Left colon (tissue), 2 donors: ENCODE measurements at regions not wholly inside any gene's neighbourhood (a gene's known extent, or its start where the extent isn't known, plus 50 kb on each side); places are given as distances from the start of the nearest gene placed in this dataset.

Source experiments
- ATAC-seq: fragments of 200-7000 bp; cut with Tn5 transposase; one replicate; pipeline ENCODE4 v1.9.1; 2020; ENCODE audit warnings: mild to moderate bottlenecking, moderate library complexity
- DNase-seq, 2 donors: peaks; one replicate each; pipeline ENCODE4 v3.0.0-alpha.2; 2020
- intact Hi-C, 2 donors: fragments of 100-400 bp; cut with DNase I in 1 of 2; cut with micrococcal nuclease in 1 of 2; formaldehyde crosslinking; loops; one replicate each; pipeline versions ENCODE4 v1.11.2 to v1.14.0; 2022; cut with DNase I, micrococcal nuclease
- donor health status: DM: no; HTN: no; CAD: no.
- donor health status: DM: yes; HTN: yes; CAD: no.

DNA sequence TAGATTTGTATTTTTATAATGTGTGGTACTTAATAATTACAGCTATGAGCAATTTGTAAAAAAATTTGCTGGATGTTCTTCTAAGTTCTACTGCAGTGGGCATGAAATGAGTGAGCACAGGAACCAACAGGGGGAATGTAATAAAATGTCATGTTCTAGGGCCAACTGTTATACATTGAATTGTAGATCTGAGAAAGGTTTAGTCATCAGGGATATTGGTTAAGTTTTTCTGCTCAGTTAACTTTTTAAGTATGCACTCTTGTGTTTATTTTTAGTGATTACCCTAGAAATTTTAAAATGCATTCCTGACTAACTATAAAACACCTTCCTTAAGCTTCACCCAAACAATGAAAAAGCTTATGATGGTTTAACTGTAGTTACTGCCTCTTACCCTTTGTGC lies 101.8 kb downstream of the CAND1 start:
- ATAC-seq, result no peak
- DNase-seq, result no peak
- intact Hi-C loops, result no loop called here

DNA sequence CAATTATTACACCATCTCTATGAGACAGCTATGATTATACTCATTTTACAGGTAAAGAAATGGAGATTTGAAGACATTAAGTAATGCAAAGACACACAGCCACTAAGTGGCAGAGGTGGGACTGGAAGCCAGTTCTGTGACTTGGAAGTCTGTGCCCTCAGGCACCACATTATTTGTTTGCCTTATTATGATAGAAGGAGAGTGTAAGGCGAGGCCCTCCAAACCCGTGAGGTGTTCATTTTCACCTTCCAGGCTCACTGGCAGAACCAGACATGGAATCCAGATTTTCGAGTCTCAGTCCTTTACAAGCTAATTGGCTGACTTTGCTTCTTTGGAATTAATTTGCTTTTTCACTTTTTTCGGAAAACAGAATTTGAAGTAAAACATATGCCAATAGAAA lies 107.9 kb downstream of the CAND1 start:
- ATAC-seq, result no peak
- DNase-seq, result no peak
- intact Hi-C loops, result no loop called here

DNA sequence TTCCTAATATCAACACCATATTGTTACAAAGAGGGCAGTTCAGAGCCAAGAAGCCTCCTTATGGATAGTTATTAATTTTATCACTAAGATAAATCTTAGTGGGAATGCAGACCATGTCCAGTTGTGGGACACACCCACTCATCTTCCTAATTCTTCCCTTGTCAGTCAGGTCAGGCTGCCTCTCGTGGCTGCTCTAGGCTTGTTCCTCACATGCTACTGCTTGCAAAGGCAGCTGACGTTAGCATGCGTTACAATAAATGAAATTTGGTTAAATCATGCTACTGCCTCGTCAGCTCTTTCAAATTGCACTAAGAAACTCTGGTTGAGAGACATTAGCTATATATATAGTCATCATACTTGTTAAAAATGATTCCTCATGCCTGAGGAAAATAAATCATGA lies 108.4 kb downstream of the CAND1 start:
- ATAC-seq (no peak), DNase-seq (no peak)
- intact Hi-C loops, result no loop called here

DNA sequence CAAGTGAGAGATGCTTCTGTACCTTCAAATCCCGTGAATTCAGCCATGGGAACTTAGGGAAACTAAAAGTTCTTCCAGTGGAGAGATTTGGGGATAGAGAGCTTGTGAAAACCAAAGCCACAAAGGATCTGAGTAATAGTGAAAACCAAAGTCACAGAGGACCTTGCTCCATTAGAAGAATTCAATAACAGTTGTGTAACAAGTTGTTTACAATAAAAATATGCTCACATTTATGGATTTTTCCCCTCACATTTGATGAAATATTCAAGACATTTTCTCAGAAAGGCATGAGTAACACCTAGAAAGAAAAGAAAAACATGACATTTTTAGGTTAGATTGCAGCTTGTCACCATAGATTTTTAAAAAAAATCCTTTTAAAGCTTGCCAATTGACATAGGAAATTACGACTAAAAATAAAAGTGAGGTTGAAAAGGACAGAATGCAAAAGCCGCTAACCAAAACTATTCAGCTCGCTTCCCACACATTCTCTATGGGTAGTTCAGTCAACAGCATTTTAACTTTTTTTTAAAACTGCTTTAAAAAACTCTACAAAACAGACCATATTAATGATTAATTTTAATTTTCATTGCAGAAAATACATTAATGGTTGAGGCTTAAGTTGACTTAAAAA lies 113.2 kb downstream of the CAND1 start:
- DNase-seq (no peak), ATAC-seq (no peak)
- intact Hi-C loops, result no loop called here

DNA sequence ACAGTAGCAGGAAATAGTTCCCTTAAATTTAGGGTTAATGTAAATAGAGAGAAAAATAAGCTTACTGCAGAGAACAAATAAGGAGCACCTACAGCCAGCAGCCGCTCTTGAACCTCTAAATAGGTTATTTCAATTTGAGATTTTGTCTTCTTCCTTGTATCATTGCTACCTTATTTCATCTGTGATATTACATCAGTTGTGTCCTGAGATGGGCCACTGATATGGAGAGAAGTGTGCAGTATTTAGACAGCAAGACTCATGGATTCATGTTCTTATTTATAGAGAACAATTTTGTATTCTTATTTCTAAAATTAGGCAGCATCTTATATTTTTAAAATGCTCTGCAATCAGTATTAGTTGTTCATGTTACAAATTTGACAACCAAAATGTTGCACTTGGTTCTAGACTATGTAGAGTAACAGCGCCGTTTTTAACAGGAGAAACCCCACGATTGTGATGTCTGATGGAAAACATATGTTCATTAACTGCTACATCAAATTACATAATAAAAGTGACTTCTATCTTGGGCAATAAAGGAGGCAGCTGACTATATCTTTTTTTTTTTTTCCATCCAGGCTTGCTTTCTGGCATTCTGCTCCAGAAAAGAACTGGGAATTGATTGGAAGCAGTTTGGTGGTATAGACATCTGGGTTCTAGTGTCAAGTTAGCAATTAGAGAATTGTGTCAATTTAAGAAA lies 117.9 kb downstream of the CAND1 start:
- no peak for ATAC-seq
- intact Hi-C loops, result no loop called here
- DNase-seq, result no peak

DNA sequence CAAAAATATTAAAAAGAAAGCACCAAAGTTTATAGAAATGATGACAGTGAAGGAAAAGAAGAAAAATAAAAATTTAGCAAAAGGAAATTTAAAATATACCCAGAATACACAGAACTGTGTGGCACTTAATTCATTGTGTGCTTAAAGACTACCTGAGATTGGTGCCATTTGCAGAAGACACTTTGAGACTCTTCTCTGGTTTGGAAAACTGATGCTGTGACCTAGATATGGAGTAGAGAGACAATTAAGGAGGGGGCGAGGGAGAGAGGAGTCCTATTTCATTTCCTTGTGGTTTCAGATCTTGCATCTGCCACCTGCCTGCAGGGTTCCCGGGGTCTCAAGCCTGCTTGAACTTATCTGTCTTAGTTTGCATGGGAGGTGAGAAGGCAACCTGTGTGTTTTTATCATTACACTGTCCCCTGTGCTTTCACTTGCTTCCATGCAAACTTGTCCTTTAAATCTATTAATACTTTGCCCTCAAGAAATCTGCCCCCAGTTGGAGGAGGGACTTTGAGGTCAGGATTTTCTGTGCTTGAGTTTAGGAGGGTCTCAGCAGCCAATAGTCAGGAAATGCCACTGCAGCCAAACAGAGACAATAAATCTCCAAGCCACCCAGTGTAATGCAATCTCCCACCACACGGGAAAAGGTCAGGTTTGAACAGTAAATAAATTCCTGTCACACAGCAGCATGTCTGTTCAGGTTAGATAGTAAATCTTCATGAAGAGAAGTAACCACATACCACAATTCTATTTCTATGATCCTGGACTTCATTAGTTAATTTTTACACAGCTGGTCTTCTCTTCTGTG lies 119.4 kb downstream of the CAND1 start:
- DNase-seq, result no peak
- intact Hi-C loops, result no loop called here
- ATAC-seq, result no peak

DNA sequence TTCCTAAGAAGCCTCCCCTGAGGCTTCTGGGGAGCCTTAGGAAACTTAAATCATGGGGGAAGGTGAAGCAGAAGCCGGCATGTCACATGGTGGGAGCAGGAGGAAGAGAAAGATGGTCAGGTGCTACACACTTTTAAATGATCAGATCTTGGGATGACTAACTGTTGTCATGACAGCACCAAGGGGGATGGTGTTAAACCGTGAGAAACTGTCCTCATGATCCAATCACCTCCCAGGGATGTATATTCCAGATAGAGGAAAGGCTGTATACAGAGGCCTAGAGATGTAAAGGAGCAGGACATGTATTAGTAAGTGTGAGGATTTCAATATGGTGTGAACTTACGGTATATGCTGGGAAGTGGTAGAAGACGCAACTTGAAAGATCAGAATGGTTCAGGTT lies 121.1 kb downstream of the CAND1 start:
- intact Hi-C loops, result no loop called here
- DNase-seq (no peak), ATAC-seq (no peak)

DNA sequence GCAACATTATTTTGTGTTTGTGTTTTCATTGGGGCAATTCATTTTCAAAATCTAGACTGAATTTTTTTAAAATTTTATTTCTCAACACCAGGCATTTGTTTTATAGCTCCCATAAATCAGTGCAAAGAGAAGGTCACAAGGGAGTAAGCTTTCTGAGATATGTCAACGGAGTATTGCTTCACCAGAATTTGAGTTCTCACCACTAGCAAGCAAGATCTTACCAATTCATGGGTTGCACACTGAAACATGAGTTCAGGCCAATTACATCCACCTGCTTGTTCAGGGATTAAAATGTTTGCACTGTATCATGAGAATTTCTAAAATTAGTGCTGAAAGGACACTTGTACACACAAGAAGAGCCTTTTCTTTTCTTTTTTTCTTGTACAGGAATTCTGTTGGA lies 121.9 kb downstream of the CAND1 start:
- ATAC-seq, result no peak
- intact Hi-C loops, result no loop called here
- DNase-seq, result no peak

DNA sequence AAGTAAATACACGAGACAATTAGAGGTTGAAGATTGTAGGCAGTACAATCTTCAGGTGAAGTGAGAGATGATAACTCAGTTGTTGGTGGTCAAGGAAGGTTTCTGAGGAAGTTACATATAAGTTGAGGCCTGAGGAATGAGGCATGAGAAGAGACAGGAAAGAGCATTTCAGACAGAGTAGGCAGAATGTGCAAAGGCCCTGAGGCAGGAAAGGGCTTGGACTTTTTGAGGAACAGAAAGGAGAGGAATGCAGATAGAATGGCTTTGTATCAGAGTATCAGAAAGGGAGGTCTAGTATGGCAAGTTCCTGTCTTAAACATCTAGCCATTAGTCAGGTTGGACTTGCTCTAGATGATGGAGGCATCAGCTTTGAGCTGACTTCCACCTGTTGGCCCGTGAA lies 122.5 kb downstream of the CAND1 start:
- intact Hi-C loops, result no loop called here
- ATAC-seq (no peak), DNase-seq (no peak)

DNA sequence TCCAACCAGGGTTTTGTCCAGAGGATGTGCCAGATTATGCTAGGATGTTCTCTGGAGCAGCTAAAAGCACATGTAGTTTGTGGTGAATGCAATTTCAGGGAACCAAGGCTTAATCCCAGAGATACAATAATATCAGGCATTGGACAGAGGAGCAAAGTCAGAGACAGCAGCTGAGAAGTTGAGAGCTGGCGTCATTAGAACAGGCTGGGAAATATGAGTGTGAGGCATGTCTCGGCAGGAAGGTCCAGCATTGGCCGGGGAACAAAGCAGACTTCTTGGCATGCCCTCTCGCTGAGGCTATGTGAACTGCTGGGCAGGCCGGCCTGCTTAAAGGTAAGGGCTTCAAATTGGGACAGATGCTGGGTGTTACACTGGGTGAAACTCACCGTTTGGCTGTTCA lies 125.4 kb downstream of the CAND1 start:
- intact Hi-C loops, result no loop called here
- ATAC-seq (no peak), DNase-seq (no peak)

DNA sequence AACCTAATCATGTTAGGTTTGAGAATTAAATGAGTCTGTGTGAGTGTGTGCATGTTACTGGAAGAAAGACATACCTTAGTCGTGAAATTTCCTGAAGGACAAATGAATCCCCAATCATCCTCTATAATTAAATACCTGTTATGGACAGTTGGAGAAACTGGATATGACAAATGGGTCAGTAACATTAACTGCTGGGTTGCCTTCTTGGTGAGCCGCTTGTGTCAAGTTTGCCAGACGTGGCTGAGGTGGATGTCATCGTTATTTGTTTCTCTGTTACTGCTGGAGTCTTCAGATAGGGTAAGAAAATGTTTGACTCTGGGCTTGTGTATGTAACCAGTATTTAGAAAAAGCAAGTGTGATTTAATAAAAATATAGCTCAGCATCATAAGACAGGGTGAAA lies 131.6 kb downstream of the CAND1 start:
- ATAC-seq (no peak), DNase-seq (no peak)
- intact Hi-C loops, result no loop called here

DNA sequence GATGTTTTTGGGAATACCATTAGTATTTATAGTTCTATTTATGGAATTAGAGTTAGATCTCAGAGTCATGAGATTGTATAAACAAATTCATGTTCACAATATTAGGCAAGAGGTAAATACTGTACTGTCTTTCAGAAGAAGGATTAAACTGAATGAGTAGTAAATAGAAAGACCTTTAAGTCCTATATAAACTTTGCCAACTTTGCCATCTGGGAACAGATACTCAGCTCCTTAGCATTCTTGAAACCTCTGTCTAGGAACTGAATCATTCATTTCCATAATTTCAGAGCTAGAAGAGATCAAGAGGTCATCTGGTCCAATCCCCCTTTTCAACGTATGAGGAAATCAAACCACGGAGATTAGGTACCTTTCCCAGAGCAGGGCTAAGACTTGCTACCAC lies 141.1 kb downstream of the CAND1 start:
- intact Hi-C loops, result no loop called here
- DNase-seq, result no peak
- ATAC-seq, result peak; percentile 8

DNA sequence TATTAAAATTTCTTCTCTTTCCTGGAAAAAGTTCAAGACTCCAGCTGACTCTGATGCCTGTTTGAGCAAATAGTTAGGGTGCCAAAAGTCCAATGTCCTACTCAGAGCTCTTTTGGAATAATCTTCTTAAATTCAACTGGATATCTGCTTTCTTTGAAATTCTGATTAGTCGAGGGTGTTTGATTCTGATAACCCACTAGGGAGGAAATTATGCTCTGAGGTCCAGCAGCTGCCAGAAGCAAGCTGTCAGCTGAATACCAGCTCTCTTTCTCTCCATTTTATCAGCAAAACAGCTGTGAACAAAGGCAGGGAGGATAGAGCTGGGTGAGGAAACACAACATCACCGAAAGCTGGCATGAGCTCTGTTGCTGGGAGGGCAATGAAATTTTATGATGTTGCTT lies 141.5 kb downstream of the CAND1 start:
- DNase-seq (peak in 1 of 2 donors; percentile 38), ATAC-seq (peak; percentile 88)
- intact Hi-C loops, result no loop called here

DNA sequence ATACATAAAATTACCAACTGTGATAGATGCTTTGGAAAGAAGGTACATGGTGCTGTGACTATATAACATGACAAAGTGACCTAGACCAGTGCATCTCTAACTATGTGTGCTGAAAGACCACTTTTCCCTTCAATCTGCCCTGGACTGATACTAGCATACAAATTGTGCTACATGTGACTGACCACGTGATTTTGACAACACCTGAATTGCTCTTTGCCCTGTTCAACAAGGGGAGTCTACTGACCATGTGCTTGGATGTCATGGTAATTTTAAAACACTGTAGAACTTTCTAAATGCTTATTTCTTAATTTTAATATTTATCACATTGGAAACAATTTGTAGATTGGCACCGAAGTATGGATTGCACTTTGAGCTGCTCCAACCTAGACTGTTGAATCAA lies 142.4 kb downstream of the CAND1 start:
- ATAC-seq (peak; percentile 63), DNase-seq (no peak)
- intact Hi-C loops, result no loop called here

DNA sequence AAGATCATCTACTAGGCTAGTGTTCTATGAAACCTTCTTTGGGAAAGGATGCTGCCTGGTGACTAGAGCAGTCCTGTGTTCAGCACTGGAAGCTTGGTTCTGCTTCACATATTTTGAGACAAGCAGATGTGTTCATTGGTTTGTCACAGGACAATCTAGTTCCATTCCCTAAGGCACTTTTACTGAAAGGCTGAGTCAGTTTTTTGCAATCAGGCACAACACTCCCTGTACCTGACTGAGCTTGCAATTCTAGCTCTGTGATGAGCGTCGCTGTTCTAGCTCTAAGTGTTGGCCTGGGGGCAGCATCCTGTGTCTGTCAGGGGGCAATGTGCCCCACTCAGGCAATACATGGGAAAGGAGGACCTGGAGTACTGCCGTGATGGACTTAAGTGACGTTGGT lies 144.4 kb downstream of the CAND1 start:
- intact Hi-C loops, result no loop called here
- no peak for DNase-seq
- ATAC-seq, result no peak

DNA sequence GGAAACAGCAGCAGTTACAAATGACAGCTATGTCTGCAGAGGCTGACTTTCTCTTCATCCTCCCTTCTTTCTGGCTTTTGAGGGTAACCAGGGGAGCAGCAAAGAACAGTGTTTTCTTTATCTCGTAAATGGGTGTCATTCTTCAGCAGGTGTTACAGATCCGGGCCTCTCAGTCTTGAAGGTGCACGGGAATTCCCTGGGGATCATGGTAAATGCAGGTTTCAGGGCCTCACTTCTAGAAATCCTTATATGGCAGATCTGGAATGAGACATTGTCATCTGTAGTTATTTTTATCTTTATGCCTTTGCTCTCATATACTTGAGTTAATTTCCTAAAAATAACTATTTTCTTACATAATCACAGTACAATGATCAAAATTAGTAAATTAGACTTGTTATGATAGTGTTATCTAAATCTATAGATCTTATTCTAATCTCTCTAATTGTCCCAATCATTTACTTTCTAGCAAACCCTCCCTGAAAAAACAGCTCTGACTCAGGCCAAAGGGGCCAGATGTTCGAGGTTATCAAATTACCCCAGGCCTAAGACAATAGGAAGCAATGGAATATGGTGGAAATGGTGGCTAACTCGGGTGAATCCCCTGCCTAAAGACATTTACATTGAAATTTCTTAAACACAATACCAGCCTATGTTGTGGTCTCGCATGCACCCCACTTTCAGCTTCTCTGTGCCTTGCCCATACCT lies 145.0 kb downstream of the CAND1 start:
- ATAC-seq, result no peak
- no peak for DNase-seq
- intact Hi-C loops, result no loop called here

DNA sequence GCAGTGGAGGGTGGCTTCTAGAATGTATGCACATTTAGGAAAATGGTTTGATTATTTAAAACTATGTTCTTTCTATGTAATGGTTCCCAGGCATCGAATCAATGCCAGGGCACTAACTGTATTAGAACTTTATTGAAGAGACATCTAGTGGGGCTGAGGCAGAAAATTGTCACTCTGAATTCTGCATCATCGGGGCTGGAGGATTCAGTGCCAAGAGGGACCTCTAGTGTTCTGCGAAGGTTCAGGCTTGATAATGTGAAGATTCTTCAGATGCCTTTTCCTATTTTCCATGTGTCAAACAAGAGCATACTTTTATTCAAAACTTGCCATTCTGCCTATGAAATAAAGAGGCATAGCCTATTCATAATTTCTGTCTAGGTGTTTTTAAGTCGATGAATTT lies 146.3 kb downstream of the CAND1 start:
- ATAC-seq (no peak), DNase-seq (no peak)
- intact Hi-C loops, result no loop called here

DNA sequence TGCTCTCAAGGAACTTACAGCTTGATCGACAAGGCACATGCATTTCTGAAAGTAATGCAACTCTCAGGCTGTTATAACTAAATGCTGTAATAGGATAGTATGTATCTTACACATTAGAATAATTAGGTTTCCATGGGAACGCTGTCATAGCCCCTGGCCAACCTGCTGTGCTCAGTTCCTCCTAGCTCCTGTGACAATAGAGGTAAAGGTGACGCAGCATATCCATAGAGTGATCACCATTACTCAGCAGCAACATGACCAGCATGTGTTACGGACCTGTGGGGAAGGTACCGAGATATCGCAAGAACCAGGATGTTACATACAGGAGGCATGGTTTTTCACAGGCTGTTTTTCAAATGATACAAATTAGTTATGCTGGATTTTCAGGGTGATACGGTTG lies 150.7 kb downstream of the CAND1 start:
- DNase-seq, result no peak
- no peak for ATAC-seq
- intact Hi-C loops, result no loop called here

DNA sequence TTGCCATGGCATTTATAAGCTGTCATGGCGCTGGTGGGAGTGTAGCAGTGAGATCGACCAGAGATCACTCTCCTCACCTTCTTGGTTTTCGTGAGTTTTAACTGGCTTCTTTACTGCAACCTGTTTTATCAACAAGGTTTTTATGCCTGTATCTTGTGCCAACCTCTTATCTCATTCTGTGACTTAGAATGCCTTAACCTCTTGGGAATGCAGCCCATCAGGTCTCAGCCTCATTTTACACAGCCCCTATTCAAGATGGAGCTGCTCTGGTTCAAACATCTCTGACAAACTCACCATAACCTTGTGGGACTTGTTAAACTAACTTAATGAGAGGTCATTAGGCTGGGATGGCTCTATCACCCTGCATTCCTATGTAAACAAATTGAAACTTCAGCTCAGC lies 151.3 kb downstream of the CAND1 start:
- no peak for ATAC-seq
- intact Hi-C loops, result no loop called here
- no peak for DNase-seq

DNA sequence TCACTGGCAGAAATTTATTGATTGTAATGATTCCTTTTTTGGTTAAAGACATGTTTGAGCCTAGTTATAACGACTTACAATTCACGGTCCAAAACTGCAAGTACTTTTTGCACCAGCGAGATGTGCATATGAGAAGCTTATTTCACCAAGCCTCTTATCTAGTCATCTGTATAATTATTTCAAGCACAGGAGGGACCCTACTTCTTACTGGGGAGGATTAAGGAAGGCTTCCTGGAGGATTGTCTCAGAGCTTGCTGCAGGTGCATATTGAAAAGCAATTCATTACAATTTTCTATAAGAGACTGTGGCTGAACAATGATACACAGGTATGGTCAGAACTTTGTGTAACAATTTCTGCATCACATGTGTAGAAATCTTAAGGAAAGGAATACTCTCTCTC lies 152.9 kb downstream of the CAND1 start:
- DNase-seq, result no peak
- no peak for ATAC-seq
- intact Hi-C loops, result no loop called here
